PC-3 (cell line): ENCODE measurements at regions not wholly inside any gene's neighbourhood (a gene's known extent, or its start where the extent isn't known, plus 50 kb on each side); places are given as distances from the start of the nearest gene placed in this dataset.

ENCODE experiments used
- CTCF ChIP-seq: fragments of 300-600 bp; sonication (generic); conservative IDR thresholded peaks from 2 replicates; pipeline ENCODE4 v1.5.1; 2017; ENCODE audit warnings: antibody characterized with exemption, low read depth, mild to moderate bottlenecking, low read length
- EZH2 ChIP-seq: fragments of 300-600 bp; sonication (generic); IDR thresholded peaks from one replicate; pipeline ENCODE4 v1.6.1; 2017; ENCODE audit warnings: antibody characterized with exemption, mild to moderate bottlenecking, low read length; ENCODE audit not compliant: unreplicated experiment
- EZH2phosphoT487 ChIP-seq: fragments of 300-600 bp; sonication (generic); IDR thresholded peaks from 2 replicates; pipeline ENCODE4 v1.6.1; 2018; ENCODE audit warnings: mild to moderate bottlenecking, antibody characterized with exemption, low read length, borderline replicate concordance

DNA sequence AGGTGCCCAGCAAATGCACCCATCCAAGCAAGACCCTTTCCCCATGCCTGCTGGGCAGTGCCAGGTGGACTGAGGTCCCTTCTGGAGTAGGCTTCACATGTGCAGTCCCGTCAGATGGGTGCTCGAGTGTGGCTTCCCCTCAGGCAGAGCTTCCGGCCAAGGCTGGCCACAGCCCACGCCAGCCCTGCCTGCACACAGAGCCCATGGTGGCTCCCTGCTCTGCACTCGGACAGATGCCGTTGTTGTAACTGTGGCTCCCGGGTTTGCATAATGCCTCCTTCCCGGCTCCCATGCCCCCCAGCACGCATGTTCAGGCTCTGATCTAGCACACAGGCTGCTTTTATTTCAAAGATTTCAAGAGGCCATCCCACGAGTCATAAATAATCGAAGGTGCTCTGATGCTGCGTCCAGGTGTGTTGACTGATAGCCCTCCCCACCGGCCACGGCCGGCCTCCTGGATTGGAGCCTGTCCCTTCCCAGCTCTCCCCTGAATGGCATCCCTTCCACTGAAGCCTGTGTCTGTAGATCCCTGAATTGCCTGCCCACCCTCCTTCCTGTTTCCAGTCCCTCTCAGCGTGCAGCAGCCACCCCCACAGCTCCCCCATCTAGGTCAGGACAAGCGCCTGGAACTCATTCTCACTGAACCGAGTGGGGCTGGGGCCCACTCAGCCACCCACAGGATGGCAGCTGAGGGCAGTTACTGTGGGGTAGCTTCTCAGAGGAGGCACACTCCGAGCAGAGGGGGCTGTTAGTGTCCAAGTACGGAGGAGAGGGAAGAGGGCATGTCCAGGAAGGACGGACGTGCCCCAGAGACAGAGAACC, 100.0 kb upstream of the LINGO1 start:
- no peak for TF ChIP-seq CTCF
- no peak for TF ChIP-seq EZH2phosphoT487
- TF ChIP-seq EZH2, result no peak
